Midbrain (tissue), 1 donor: ENCODE measurements at regions not wholly inside any gene's neighbourhood (a gene's known extent, or its start where the extent isn't known, plus 50 kb on each side); places are given as distances from the start of the nearest gene placed in this dataset.
"Not testable (repeated sequence)": the region's sequence is repeated elsewhere in the genome, so short reads cannot be mapped to it uniquely, and the experiment has no call there.

ENCODE experiments used
- DNase-seq: peaks from one replicate; lab custom pipeline; 2025; lab: John Stamatoyannopoulos, UW

DNA sequence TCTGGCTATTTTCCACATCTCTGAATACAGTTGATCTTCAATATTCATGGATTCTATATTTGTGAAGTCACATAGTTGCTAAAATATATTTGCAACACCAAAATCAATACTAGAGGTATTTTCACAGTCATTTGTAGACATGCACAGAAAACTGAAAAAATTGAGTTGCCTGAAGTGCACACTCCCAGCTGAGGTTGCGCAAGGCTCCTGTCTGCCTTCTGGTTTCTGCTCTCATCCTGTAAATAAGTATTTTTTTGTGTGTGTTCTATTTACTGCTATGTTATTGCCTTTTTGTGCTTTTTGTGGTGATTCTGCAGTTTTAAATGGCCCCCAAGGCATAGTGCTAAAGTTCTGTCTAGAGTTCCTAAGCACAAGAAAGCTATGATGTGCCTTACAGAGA, 371.1 kb upstream of the GRAMD2B start:
- no peak for DNase-seq

DNA sequence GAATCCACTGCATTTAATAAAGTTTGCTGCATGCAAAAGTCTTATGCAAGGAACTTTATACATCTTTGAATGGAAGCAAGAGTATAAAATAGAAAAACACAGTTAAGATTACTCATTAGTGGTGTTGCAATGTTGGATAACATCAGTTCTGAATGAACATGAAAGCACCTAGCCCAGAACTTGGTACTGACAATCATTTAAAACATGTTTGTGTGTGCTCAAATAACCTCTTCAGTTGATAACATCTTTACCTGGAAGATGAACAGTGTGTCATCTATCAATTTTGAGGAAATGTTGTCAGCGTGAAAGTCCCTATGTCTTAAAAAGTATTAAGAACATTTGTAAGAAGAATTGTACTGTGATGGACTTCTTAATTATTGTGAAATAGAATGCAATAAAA, 370.4 kb upstream of the GRAMD2B start:
- no peak for DNase-seq

DNA sequence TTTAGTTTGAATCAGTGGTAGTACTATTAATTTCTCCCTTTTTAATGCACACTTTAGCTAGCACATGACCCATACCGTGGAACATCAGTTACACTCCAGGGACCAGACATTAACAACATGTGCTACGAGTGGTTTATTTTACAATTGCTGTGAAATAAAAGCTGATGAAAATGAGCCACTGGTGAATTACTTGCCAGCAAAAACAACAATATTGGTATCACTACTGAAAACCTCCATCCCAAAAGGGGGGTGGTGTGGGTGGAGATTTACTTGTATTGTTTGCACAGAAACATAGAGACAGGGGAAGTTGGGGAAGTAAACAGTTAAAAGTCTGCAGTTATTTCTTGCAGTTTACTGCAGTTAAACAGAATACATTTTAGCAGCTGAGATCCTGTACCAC, 369.6 kb upstream of the GRAMD2B start:
- no peak for DNase-seq

DNA sequence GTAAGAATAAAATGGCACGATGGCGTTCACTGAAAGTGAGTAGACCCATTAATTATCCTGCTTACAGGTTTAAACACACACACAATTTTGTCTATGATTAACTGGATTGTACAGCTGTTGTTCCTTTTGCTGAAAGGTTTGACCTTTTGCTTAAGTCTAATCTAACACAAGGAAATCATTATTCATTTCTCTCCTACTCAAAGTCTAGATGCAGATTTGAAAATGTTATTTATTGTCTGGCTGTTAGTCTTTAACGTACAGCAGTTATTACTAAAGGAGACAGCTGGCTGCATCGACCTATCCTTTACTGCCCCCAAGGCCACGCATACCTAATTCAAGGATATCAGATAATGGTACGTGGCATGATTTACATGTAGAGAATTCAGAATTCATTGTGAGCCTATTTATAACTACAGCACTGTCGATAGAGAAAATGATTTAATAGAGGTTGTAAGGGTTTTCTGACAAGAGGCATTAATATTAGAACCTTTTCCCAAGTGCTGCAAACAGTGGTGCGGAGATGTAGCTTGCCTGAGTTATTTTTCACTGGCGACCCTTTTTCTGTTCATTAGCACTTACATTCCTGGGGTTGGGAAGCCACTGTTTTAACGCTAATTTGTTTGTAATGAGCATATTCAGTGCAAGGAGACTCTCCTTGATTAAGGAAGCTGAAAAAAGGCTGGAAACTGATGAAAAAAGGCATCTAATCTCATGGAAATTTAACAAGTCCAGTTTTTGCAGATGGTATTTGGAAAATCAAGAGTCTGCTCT, 368.4 kb upstream of the GRAMD2B start:
- no peak for DNase-seq

DNA sequence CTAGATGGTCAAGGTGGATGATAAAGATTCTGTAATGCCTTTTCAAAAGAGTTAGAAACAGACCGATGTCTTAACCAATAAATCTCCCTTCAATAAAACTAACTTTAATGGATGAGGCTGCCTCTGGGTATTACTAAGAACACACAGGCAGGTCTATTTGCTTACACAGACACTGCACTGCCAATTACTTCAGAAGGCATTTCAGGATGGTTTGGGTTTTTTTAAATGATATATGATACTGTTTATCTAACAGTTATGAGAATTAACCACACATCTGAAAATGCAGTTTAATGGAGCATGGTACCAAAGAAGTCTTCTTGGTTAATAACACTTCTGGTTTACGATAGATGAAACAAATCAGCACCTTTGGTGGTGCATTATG, 367.9 kb upstream of the GRAMD2B start:
- no peak for DNase-seq

DNA sequence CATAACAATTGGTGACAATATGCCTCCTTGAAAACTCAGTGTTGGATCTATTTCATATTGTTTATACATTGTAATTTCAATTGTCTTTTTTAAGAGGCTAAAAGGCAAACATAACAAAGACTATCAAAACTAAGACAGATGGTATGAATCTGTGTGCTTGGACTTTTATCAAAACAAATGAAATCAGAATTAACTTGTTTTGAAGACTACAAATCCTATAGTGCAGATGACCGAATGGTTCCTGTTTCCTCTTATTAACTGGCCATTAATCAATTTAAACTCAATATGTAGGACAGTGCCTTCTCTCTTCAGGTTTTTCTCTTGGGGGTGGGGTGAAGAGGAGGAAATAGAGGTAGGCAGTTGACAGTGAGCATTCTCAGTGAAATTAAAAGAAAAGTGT, 366.9 kb upstream of the GRAMD2B start:
- DNase-seq = no peak

DNA sequence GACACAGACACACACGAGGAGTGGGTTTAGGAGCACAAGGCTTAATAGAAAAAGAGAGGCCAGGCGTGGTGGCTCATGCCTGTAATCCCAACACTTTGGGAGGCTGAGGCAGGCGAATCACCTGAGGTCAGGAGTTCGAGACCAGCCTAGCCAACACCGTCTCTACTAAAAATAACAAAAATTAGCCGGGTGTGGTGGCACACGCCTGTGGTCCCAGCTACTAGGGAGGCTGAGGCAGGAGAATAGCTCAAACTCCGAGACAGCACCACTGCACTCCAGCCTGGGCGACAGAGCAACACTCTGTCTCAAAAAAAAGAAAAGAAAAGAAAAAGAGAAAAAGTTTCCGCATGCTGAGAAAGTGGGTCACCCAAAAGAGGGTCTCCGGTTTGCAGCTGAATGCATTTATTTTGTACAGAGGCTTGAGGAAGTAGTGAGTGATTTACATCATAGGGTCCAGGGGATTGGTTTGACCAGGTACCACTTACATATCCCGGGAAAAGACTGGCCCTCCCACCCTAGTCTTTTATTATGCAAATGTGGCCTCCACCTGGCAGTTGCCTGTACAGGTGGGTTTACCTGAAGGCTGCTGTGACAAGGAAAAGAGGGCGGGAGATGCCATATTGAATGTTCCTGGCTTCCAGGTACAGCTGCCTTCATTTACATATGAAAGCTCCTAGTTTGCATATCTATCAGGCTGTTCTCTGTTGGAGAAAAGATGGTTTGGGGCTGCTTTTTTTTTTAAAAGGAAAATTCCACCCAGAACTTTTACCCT, 366.2 kb upstream of the GRAMD2B start:
- DNase-seq = no peak

DNA sequence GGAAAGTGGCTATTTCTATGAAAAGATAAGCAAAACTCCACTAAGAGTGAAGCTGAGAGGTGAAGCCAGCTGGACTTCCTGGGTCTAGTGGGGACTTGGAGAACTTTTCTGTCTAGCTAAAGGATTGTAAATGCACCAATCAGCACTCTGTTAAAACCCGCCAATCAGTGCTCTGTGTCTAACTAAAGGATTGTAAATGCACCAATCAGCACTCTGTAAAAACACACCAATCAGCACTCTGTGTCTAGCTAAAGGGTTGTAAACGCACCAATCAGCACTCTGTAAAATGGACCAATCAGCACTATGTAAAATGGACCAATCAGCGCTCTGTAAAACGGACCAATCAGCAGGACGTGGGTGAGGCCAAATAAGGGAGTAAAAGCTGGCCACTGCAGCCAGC, 364.8 kb upstream of the GRAMD2B start:
- not testable (repeated sequence) for DNase-seq

DNA sequence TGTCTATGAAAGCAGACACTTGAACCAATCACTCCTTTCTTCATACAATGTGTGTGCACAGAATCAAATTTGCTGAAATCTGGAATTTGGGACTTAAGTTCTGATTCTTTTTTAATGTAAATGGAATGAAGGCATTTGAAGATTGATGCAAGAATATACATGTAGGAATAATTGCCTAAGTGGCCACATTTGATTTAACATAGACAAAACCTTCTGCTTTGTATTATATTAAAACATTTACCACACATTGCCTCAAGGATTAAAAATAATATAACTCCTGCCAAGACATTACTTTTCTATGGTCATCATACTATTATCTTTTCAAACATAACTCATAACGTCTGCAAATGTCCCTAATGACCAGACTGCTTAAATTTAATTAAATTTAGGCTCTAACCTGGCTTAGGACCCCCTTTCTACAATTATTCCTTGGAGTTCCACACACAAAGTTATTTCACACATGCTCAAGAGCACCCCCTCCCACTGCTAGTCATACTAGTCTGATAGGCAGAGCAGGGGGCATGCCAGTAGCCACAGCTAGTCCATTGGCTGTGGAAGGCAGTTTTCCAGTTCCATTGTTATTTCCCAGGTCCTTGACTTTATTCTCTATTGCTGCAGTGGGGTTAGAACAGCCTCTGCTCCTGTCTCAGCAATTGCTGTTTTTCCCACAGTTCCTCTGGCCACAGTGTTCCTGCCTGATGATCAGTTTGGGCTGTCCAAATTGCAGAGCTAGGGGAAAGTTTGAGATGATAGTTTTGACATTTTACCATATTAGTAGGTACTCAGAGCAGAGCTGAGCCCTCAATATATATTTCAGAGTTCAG, 360.6 kb upstream of the GRAMD2B start:
- no peak for DNase-seq

DNA sequence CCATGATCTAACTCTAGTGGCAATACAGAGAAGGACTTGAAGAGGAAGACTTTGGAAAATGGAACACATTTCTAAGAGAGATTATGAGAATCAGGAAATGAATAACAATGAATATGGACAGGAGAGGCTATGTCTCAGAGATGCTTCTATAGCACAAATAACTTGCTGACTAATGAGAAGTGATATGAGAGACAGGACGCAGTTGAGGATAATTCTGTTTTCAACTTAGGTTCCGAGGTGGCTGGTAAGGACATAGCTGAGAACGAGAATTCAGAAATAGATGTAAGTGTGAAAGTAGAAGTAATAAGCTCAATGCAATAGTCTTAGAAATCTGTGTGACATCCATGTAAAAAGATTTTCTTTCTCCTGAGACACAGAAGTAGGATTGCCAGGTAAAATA, 358.1 kb upstream of the GRAMD2B start:
- no peak for DNase-seq

DNA sequence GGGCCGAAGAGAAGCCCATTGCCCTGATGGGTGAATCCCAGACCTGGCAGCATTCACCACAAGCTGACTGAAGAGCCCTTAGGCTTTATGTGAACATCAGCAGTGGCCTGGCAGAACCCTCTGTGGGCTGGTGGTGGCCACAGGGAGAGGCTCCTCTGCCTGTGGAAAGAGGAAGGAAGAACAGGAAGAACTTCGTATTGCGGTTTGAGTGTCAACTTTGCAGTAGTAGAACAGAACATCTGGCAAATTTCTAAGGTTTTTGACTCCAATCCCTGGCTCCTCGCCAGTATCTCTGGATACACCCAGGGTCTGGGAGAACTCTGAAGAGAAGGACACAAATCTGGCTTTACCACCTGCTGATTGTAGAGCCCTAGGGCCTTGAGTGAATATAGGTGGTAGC, 356.4 kb upstream of the GRAMD2B start:
- DNase-seq = no peak

DNA sequence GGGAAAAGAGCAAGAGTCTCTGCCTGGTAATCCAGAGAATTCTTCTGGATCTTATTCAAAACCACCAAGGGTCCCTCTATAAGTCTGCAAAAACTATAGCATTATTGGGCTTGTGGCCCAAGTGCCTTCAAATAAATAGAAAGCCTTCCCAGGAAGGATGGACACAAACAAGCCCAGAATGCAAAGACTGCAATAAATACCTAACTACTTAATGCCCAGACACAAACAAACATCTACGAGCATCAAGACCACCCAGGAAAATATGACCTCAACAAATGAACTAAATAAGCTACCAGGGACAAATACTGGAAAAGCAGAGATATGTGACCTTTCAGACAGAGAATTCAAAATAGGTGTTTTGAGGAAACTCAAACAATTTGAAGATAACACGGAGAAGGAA, 355.8 kb upstream of the GRAMD2B start:
- DNase-seq = no peak

DNA sequence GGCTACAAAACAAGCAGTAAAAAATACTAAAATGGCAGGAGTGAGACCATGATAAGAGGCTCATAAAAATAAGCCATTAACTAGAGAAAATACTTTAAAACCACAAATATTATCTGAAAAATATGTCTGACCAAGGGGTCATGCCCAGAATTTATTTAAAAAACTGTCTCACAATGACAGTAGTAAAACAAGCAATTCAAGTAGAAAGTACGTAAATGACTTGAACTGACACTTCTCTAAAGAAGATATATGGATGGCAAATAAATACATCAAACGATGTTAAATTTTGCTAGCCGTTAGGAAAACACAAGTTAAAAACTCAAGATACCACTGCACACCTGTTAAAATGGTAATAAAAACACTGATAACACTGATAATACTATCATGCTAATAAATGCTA, 353.9 kb upstream of the GRAMD2B start:
- no peak for DNase-seq

DNA sequence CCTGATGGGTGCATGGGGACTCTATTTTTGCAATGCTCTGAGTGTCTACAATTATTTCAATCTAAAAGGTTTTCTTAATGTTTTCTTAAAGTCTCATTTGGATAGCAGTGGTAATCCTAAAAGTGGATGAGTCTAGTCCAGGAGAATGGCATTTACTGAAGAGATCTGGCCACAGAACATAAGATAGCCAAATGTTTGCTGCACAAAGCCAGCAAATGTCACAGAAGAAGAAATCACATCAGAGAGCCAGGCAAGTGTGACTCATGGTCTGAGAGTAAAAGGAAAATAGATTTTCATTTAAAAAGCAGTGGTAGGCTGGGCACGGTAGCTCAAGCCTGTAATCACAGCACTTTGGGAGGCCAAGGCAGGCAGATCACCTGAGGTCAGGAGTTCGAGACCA, 352.7 kb upstream of the GRAMD2B start:
- DNase-seq = no peak

DNA sequence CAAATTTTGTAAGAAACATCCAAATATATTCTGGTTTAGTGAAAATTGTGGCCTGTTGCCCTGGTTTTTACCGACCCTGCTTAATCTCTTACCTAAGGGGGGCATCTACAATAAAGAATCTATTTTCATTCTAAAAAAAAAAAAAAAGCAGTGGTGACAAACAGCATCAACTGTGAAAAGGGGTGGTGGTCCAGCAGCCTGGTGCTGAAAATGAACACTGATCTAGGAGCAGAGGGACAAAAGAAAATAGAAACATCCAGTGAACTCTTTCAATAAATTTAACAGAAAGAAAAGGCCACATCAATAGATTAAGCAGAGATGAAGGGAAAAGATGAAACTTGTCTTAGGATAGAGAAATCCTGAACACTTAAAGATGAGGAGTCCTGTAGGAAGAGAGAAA, 348.7 kb upstream of the GRAMD2B start:
- DNase-seq = no peak

DNA sequence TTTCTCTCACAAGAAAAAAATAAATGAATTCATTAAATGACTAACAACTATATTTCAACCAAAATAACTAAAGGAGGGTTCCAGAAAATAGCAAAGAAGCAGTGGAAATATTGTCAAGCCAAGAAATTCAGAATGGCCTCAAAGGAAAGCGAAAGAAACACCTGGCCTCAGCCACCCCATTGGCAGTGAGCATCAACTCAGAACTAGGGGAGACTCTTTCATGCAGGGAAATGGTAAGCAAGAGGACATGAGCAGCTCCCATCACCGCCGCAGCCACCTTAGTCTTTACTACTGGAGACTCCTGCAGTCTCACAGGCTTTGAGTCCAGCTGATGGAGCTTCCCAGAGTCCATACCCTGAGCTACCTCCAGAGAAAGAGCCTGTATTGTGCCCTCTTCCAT, 343.9 kb upstream of the GRAMD2B start:
- no peak for DNase-seq

DNA sequence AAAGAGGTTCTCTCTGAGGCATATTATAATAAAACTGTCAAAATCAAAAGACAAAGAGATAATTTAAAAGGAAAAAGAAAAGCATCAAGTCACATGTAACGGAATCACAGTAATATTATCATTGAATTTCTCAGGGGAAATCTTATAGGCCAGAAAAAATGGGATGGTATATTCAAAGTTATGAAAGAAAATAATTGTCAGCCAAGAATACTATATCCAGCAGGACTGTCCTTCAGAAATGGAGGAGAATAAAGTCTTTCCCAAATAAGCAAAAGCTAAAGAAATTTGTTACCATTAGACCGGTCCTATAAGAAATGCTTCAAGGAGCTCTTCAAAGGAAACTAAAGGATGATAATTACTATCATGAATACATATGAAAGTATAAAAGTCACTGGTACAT, 342.0 kb upstream of the GRAMD2B start:
- DNase-seq = no peak

DNA sequence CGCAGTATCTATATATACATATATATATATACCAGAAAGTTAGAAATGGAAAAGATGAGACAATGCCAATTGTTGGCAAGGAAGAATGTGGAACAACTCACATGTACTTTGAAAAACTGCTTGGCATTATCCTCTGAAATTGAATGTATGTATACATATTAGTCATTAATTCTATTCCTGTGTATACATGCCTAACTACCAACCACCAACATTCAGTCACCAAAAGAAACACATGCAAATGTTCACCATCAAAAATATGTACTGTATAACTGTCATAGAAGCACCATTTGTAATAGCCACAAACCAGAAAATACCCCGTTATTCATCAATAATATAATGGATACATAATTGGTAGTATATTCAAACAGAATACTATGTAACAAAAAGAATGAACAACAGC, 330.2 kb upstream of the GRAMD2B start:
- no peak for DNase-seq

DNA sequence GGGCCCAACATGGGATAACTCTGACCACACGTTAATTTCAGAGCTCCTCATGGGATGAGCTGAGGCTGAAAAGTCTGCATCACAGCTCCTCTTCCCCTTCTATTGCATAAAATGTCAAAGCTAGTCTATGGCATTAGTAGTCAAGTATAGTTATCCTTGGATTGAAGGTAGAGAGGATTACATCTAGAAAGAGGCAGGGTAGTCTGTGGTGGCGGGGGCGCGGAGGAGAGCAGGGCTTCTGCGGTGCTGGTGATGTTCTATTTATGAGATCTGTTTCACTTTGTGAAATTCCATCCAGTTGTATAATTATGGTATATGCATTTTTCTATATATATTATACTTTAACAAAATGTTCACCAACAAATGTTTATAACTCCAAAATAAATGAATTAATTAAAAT, 329.5 kb upstream of the GRAMD2B start:
- no peak for DNase-seq

DNA sequence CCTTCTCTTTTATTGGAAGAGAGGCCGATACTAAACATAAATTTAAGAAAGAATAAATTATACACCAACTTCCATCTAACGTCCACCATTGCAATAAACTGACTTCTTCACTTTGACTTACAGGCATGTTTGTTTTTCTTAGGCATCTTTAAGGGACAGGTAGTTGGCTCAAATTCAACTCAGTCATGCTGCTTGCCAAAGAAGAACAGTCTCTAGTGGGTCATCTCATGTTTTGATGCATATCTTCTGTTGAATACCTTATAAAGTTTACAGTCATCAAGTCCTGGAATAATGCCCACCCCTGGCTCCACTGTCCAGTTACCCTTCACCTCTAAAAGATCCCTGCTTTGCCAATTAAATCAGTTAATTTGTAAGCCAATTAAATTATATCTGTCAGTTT, 328.2 kb upstream of the GRAMD2B start:
- no peak for DNase-seq

DNA sequence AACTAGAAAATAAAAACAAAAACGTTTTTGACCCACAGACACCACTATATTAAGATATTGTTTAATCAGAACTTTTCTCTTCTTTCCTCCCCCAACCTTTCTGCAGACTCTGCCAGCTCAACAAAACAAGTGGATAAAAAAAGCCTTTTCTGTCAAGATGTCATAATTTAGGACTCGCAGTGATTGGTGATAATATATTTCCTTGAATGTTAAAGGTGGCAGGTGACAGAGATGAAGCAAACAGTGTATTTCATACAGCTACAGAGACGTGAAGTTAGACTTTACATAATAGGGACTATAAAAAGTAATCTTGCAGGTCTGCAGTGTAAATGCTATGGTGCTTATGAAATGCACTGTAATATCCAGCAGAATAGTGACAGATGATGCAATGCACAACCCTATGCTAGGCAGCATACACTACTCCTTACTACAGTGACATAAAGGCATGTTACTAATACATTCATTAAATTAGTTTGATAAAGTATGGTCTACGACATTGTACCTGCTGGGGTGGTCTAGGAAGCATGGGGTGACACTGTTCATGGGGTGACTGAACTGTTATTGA, 326.7 kb upstream of the GRAMD2B start:
- DNase-seq = no peak

DNA sequence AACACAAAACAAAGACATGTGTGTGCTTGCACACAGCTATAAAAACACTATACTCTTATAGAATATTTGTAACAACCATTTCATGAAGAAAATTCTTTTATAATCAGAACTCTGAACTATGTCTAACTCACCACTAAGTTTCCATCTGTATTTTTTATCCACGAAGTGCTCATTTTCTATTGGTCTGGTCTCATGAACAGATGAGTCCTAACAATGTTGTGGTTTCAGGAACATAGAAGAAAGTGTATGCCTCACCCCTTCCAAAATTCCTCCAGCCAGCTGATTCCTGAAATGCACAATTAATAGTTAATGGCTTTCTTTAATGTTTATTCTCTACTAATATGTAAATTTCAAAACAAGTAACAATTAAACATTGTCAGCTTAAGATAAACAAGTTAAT, 325.3 kb upstream of the GRAMD2B start:
- no peak for DNase-seq
